T-helper 2 cell treated with Interferon-gamma antibody and Interleukin-4, amounts not matched to agents 5 μg/mL and 100 μg/mL, for 36 hours (primary cell): ENCODE measurements at regions not wholly inside any gene's neighbourhood (a gene's known extent, or its start where the extent isn't known, plus 50 kb on each side); places are given as distances from the start of the nearest gene placed in this dataset.

ENCODE experiments used
- DNase-seq: peaks from one replicate; pipeline ENCODE4 v3.0.0; 2021; ENCODE audit warnings: low spot score
- H3K27ac Mint-ChIP-seq: one replicate; pipeline ENCODE4 v1.8.0; 2021; ENCODE audit warnings: mild to moderate bottlenecking, mixed read lengths
- H3K27me3 Mint-ChIP-seq: one replicate; pipeline ENCODE4 v1.8.0; 2021; ENCODE audit warnings: low read depth, mixed read lengths
- H3K36me3 Mint-ChIP-seq: one replicate; pipeline ENCODE4 v1.8.0; 2021; ENCODE audit warnings: low read depth, mixed read lengths
- H3K4me1 Mint-ChIP-seq: one replicate; pipeline ENCODE4 v1.8.0; 2021; ENCODE audit warnings: low read depth, mixed read lengths
- H3K4me3 Mint-ChIP-seq: one replicate; pipeline ENCODE4 v1.8.0; 2022; ENCODE audit warnings: mild to moderate bottlenecking, moderate library complexity, mixed read lengths
- H3K9me3 Mint-ChIP-seq: one replicate; pipeline ENCODE4 v1.8.0; 2021; ENCODE audit warnings: mixed read lengths

DNA sequence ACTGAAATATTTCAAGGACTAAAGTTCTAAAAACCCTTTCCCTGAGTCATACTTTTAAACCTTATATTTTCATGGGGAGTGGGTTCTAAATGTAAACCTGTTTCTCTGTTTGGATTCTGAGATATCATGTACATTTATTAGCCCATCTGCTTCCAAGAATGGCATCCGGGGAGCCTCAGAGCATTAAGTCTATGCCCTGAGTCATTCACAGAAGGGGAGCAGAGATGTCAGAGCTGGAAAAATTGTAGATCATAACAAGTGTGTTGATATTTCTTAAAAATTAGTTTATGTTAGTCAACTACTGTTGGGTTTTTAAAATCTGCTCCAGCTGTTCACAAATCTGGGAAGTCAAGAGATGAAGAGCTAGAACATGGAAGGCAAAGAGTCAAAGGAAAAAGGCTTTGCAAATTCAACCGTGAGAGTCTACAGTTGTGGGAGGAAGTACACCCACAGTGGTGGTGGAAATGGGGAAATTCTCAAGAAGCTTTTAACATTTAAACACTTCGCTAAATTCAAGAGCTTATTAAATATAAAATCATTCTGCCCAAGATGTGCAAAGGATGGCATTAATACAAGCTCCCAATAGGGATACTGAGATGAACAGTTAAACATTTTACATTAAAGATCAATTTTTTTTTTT lies 70.5 kb upstream of the FLRT2 start:
- Mint-ChIP-seq H3K27me3 (no peaks in the 10 kb centered on the region), H3K27ac (no peak overlapping the region)
- no peak for DNase-seq

DNA sequence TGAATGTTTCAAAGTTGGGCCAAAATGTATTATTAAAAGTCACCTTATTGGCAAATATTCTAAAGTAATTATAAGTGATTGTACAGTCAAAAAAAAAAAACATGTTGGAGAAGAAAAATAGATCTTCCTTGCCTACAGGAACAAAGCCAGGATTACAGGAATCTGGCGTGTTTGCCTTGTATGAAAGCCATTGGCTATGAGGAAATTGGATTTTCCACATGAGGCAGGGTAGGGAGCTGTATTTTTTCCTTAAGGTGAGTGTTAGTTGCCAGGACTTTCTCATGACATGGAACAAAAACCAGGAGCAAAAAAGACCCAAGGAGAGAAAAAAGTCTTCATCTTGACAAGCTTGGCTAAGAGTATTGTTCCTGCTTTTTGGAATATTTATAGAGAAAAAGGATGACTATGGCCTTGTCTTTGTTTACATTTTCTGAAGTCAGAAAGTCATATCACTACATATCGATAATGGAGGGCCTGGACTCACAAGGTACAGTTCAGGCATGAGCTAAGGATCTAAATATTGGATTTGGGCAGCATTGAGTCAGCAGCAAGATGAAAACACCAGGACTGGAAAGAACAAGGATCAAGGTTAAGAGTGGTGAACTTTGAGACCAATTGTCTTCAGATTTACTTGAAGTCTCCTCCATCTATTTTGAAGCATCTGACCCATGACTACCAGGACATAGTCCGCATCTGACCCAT lies 68.4 kb upstream of the FLRT2 start:
- Mint-ChIP-seq H3K4me3 (no peak overlapping the region), H3K9me3 (no peaks in the 10 kb centered on the region), H3K27me3 (no peaks in the 10 kb centered on the region), H3K27ac (no peak overlapping the region), H3K36me3 (no peaks in the 10 kb centered on the region), H3K4me1 (no peaks in the 10 kb centered on the region)
- no peak for DNase-seq

More for the DNA sequence above, 70.5 kb upstream of the FLRT2 start:
- no peaks in the 10 kb centered on the region for H3K36me3 Mint-ChIP-seq
- H3K4me1 Mint-ChIP-seq, result no peaks in the 10 kb centered on the region
- H3K4me3 Mint-ChIP-seq, result no peak overlapping the region
- no peaks in the 10 kb centered on the region for H3K9me3 Mint-ChIP-seq

DNA sequence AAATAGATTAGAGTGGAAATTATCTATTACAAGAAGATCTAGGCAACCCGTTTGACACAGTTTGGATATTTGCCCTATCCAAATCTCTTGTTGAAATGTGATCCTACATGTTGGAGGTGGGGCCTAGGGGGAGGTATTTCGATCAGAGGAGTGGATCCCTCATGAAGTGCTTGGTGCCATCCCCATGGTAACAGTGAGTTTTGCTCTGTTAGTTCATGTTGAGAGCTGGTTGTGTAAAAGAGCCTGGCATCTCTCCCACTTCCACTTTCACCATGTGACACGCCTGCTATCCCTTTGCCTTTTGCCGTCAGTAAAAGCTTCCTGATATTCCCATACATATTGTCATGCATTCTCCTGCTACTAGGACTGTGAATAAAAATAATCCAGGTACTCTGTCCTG lies 66.4 kb upstream of the FLRT2 start:
- Mint-ChIP-seq H3K27me3 (no peaks in the 10 kb centered on the region), H3K4me1 (no peaks in the 10 kb centered on the region), H3K4me3 (no peak overlapping the region), H3K36me3 (no peaks in the 10 kb centered on the region), H3K27ac (no peak overlapping the region), H3K9me3 (no peaks in the 10 kb centered on the region)
- no peak for DNase-seq

DNA sequence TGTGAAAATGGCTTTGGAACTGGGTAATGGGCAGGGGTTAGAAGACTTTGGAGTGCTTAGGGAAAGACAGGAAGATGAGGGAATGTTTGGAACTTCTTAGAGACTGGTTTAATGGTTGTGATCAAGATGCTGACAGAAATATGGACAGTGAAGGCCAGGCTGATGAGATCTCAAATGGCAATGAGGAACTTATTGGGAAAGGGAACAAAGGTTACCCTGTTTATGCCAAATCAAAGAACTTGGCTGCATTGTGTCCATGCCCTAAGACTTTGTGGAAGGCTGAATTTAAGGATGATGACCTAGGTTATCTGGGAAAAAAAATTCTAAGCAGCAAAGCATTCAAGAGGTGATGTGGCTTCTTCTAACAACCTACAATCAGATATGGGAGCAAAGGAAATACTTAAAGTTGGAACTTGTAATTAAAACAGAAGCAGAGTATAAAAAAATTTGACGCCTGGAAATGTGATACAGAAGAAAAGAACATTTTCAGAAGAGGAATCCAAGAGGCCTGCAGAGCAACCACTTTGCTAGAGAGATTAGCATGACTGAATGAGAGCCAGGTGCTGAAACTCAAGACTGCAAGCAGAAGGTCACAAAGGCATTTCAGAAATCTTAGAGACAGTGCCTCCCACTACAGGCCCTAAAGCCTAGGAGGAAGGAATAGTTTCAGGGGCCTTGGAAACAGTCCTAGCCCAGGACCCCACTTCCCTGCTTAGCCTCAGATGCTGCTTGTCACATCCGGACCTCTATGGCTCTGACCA lies 65.6 kb upstream of the FLRT2 start:
- Mint-ChIP-seq H3K27ac (no peak overlapping the region), H3K36me3 (no peaks in the 10 kb centered on the region), H3K9me3 (no peaks in the 10 kb centered on the region), H3K4me1 (no peaks in the 10 kb centered on the region), H3K4me3 (no peak overlapping the region), H3K27me3 (no peaks in the 10 kb centered on the region)
- DNase-seq, result no peak

DNA sequence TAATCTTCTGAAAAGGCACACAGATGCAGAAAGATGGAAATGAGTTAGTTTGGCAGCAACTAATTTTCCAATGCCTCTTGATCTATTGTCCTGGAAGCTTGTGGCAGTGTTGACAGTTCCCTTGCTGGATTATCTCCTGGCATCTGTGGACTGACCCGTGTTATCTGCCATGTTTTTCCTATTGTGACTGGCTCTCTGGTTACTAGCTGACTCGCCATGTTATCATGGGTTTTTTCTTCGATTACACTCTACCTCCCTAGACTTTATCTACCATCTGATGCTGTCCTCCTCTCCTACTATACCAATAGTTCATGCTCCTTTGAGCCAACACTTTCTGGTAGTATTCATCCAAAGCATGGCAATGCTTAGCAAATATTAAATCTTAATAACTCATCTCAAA lies 63.3 kb upstream of the FLRT2 start:
- H3K4me1 Mint-ChIP-seq, result no peaks in the 10 kb centered on the region
- DNase-seq, result no peak
- H3K36me3 Mint-ChIP-seq, result no peaks in the 10 kb centered on the region
- no peak overlapping the region for H3K4me3 Mint-ChIP-seq
- no peak overlapping the region for H3K27ac Mint-ChIP-seq
- H3K9me3 Mint-ChIP-seq, result no peaks in the 10 kb centered on the region
- no peaks in the 10 kb centered on the region for H3K27me3 Mint-ChIP-seq

DNA sequence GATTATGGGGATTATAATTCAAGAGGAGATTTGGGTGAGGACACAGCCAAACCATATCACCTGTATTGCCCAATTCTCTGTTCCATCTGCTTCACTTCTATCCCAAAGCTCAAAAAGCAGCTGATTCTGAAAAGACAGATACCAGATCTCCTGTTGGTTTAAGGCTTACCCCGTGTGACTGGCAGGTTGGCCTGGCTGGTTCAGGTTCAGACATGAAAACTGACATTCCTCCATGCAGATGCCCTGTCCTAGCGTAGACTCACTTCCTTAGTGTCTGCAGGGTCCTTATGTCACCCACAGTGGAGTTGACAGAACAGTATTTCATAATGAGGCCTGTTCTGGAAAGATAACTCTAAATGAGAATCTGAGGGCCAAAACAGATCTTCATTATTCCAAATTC lies 61.1 kb upstream of the FLRT2 start:
- Mint-ChIP-seq H3K27ac (no peak overlapping the region), H3K36me3 (no peaks in the 10 kb centered on the region), H3K4me1 (no peaks in the 10 kb centered on the region), H3K4me3 (no peak overlapping the region), H3K27me3 (no peaks in the 10 kb centered on the region), H3K9me3 (no peaks in the 10 kb centered on the region)
- no peak for DNase-seq

DNA sequence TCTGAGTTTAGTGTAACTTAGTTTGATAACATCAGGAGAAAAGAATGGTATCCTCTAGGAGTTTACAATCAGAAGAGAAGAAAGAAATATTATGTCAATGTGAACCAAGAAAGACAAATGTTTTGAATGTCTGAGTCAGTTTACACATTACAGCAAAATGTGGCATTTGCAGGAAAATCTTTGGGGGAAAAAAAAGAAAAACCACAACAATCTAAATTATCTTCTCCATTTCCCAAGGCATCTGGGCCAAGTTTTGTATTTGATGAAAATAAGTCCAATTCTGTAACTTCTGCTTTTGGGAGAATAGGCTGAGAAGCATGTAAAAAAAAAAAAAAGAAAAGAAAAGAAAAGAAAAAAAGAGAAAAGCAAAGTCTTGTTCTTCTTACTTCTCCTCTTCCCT lies 58.8 kb upstream of the FLRT2 start:
- no peak overlapping the region for H3K27ac Mint-ChIP-seq
- H3K9me3 Mint-ChIP-seq, result no peaks in the 10 kb centered on the region

DNA sequence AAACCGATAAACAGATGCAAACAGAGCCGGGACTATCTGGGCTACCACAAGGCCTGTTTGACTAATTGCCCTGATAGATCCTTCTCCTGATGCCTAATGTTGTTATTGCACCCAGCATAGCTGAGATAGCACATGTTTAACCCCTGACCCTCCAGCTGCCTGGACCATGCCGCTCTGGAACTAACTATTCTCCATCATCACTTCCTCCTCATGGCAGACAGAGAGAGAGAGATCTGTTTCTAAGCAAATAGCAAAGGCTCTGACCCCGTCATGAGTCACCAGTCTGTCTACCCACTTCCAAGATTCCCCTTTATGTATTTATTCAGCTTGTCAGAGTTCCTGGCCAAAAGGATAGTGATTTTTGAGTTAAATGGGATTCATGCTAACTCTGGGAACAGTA lies 58.2 kb upstream of the FLRT2 start:
- no peak for DNase-seq
- Mint-ChIP-seq H3K4me1 (no peaks in the 10 kb centered on the region), H3K27me3 (no peaks in the 10 kb centered on the region), H3K36me3 (no peaks in the 10 kb centered on the region), H3K4me3 (no peak overlapping the region), H3K9me3 (peaks cover 5% of the 10 kb centered on the region), H3K27ac (no peak overlapping the region)

More for the DNA sequence above, 58.8 kb upstream of the FLRT2 start:
- Mint-ChIP-seq H3K36me3 (no peaks in the 10 kb centered on the region), H3K27me3 (no peaks in the 10 kb centered on the region), H3K4me3 (no peak overlapping the region), H3K4me1 (no peaks in the 10 kb centered on the region)
- no peak for DNase-seq

DNA sequence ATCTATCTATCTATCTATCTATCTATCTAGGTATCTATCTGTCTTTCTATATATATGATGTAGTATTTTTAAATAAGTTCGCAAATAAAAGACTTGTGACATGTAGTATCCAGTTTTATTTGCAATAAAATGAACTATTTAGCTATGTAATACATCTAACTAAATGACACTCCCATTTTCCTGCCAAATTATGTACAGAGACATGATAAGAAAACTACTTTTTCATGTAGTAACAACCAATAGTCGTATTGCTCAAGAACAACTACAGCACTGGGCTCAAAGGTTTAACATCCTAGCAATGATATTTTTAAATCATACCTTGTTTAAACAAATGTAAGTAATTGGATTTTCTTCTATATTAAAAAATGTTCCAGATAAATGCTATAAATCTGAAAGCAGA lies 55.5 kb upstream of the FLRT2 start:
- no peaks in the 10 kb centered on the region for H3K36me3 Mint-ChIP-seq
- DNase-seq, result no peak
- no peaks in the 10 kb centered on the region for H3K27me3 Mint-ChIP-seq
- no peak overlapping the region for H3K27ac Mint-ChIP-seq
- H3K4me1 Mint-ChIP-seq, result no peaks in the 10 kb centered on the region
- no peak overlapping the region for H3K4me3 Mint-ChIP-seq
- peaks cover 7% of the 10 kb centered on the region for H3K9me3 Mint-ChIP-seq

DNA sequence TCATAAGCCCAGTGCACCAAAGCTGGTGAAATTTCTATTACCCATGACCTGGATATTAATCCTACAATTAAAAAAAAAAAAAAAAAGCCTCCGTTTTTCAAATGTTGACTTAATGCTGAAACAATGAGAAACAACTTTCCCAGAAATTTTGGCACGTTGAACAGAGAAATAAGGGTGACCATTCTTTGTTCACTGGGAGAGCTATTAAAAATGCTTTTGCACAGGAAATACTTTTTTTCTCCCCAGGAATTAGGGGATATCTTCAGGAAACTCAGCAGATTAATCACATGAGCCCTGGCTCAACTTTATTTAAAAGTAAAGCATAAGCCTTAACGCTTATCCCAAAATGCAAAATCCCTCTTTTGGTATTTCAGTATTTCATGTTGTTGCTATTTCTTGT lies 54.8 kb upstream of the FLRT2 start:
- Mint-ChIP-seq H3K27ac (no peak overlapping the region), H3K4me3 (no peak overlapping the region), H3K36me3 (no peaks in the 10 kb centered on the region), H3K4me1 (no peaks in the 10 kb centered on the region), H3K9me3 (peaks cover 7% of the 10 kb centered on the region), H3K27me3 (no peaks in the 10 kb centered on the region)
- DNase-seq, result no peak

DNA sequence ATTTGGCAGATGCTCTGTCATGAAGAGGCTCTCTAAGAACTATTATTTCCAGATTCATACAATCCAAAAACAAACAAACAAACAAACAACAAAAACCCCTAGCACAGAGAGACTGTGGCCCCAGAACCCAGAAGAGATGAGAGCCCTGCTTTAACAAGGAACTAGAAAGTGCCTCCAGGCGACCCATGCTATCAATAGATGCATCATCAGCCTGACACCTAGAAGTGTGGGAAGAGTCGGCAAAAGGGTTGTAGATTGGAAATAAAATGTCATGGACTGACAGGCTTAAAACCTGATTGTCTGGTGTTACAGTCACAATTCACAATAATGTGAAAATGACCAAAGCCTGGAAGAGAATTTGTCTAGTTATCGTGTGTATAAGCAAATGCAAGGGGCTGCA lies 50.6 kb upstream of the FLRT2 start:
- H3K4me3 Mint-ChIP-seq, result no peak overlapping the region
- H3K4me1 Mint-ChIP-seq, result no peaks in the 10 kb centered on the region
- no peaks in the 10 kb centered on the region for H3K36me3 Mint-ChIP-seq
- H3K9me3 Mint-ChIP-seq, result peaks cover 7% of the 10 kb centered on the region
- no peak for DNase-seq
- no peaks in the 10 kb centered on the region for H3K27me3 Mint-ChIP-seq
- no peak overlapping the region for H3K27ac Mint-ChIP-seq

DNA sequence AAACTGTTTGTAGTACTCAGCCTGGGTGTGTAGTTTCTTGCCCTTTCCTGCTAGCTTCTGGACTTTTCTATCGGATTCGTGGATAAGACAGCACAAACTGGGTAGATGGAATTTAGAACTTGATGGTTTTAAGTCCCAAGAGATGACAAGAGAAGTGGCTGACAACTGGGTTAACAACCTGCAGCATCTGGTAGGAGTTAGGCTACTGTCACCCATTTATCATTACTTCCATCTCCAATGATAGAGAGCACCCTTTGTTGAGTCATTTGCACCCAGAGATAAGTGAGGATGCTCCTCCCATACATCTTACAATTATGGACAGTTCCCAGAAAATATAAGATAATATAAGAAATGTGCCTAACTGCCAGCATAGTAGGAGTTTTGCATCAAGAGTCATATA lies 50.2 kb upstream of the FLRT2 start:
- Mint-ChIP-seq H3K9me3 (peaks cover 7% of the 10 kb centered on the region), H3K27ac (no peak overlapping the region), H3K4me3 (no peak overlapping the region), H3K27me3 (no peaks in the 10 kb centered on the region), H3K36me3 (no peaks in the 10 kb centered on the region), H3K4me1 (no peaks in the 10 kb centered on the region)
- no peak for DNase-seq
